Neural cell (in vitro differentiated cells): ENCODE measurements at regions not wholly inside any gene's neighbourhood (a gene's known extent, or its start where the extent isn't known, plus 50 kb on each side); places are given as distances from the start of the nearest gene placed in this dataset.

ENCODE experiments used
- H2AFZ ChIP-seq: fragments of 200-600, 300-800 bp; sonication (generic), shearing (Covaris generic); 2 replicates; pipeline ENCODE4 v1.6.0; 2014; ENCODE audit warnings: low read depth, mild to moderate bottlenecking, antibody characterized with exemption, low read length, moderate library complexity
- H3F3A ChIP-seq: fragments of 200-600 bp; shearing (Covaris generic); 2 replicates; pipeline ENCODE4 v1.6.1; 2016; ENCODE audit warnings: mild to moderate bottlenecking, moderate library complexity, mixed read lengths, antibody characterized with exemption, low read length; ENCODE audit not compliant: insufficient read depth, poor library complexity, severe bottlenecking
- H3K27ac ChIP-seq: fragments of 200-600, 300-800 bp; sonication (generic), shearing (Covaris generic); 2 replicates; pipeline ENCODE4 v1.5.1; 2014; ENCODE audit warnings: mild to moderate bottlenecking, low read length, moderate library complexity
- H3K27me3 ChIP-seq: fragments of 300-800, 200-600 bp; sonication (generic), shearing (Covaris generic); 2 replicates; pipeline ENCODE4 v1.6.0; 2014; ENCODE audit warnings: mild to moderate bottlenecking, low read depth, low read length, moderate library complexity; ENCODE audit not compliant: insufficient read depth
- H3K36me3 ChIP-seq: fragments of 300-800, 200-600 bp; sonication (generic), shearing (Covaris generic); 2 replicates; pipeline ENCODE4 v1.5.1; 2014; ENCODE audit warnings: mild to moderate bottlenecking, antibody characterized with exemption, low read length, moderate library complexity; ENCODE audit not compliant: insufficient read depth
- H3K4me2 ChIP-seq: fragments of 300-800, 200-600 bp; sonication (generic), shearing (Covaris generic); 2 replicates; pipeline ENCODE4 v1.6.0; 2014; ENCODE audit warnings: mild to moderate bottlenecking, low read length
- H3K4me3 ChIP-seq: fragments of 300-800, 200-600 bp; sonication (generic), shearing (Covaris generic); 2 replicates; pipeline ENCODE4 v1.5.1; 2014; ENCODE audit warnings: mild to moderate bottlenecking, low read length, moderate library complexity
- H3K79me2 ChIP-seq: fragments of 200-600 bp; shearing (Covaris generic); replicated peaks from 2 replicates; pipeline ENCODE4 v1.6.0; 2014; ENCODE audit warnings: mild to moderate bottlenecking, low read length, moderate library complexity; ENCODE audit not compliant: insufficient read depth
- H3K9ac ChIP-seq: fragments of 300-800, 200-600 bp; sonication (generic), shearing (Covaris generic); 2 replicates; pipeline ENCODE4 v1.6.1; 2016; ENCODE audit warnings: mild to moderate bottlenecking, low read length, mixed read lengths
- H3K9me2 ChIP-seq: fragments of 200-600 bp; shearing (Covaris generic); 2 replicates; pipeline ENCODE4 v1.6.1; 2016; ENCODE audit warnings: mild to moderate bottlenecking, low read length, mixed read lengths; ENCODE audit not compliant: insufficient read depth
- H3K9me3 ChIP-seq: fragments of 200-600, 300-800 bp; sonication (generic), shearing (Covaris generic); 2 replicates; pipeline ENCODE4 v1.6.1; 2016; ENCODE audit warnings: mild to moderate bottlenecking, mixed run types, low read length, moderate library complexity, mixed read lengths
- H4K20me1 ChIP-seq: fragments of 200-600 bp; shearing (Covaris generic); 2 replicates; pipeline ENCODE4 v1.6.1; 2016; ENCODE audit warnings: mild to moderate bottlenecking, mixed run types; ENCODE audit not compliant: insufficient read depth
- CTCF ChIP-seq: fragments of 450-650 bp; IDR thresholded peaks from 2 replicates; pipeline ENCODE4 v1.5.1; 2014; ENCODE audit warnings: antibody characterized with exemption, mild to moderate bottlenecking, moderate library complexity; ENCODE audit not compliant: poor library complexity, severe bottlenecking
- EP300 ChIP-seq: fragments of 450-650 bp; conservative IDR thresholded peaks from 2 replicates; pipeline ENCODE4 v1.6.1; 2014; ENCODE audit warnings: antibody characterized with exemption, mild to moderate bottlenecking, moderate library complexity; ENCODE audit not compliant: poor library complexity, severe bottlenecking
- EZH2 ChIP-seq: fragments of 200-600, 300-800 bp; shearing (Covaris generic), sonication (generic); IDR thresholded peaks from 2 replicates; pipeline ENCODE4 v1.6.1; 2014; ENCODE audit warnings: antibody characterized with exemption, low read length, borderline replicate concordance, mild to moderate bottlenecking; ENCODE audit not compliant: insufficient read depth, poor library complexity, severe bottlenecking
- MXI1 ChIP-seq: fragments of 450-650 bp; conservative IDR thresholded peaks from 2 replicates; pipeline ENCODE4 v1.6.1; 2014; ENCODE audit warnings: antibody characterized with exemption, mild to moderate bottlenecking; ENCODE audit not compliant: poor library complexity, severe bottlenecking
- POLR2AphosphoS5 ChIP-seq: IDR thresholded peaks from 2 replicates; pipeline ENCODE4 v1.6.1; 2012
- RAD21 ChIP-seq: fragments of 450-650 bp; conservative IDR thresholded peaks from 2 replicates; pipeline ENCODE4 v1.6.1; 2014; ENCODE audit warnings: antibody characterized with exemption, mild to moderate bottlenecking, moderate library complexity
- REST ChIP-seq: IDR thresholded peaks from 2 replicates; pipeline ENCODE4 v1.6.1; 2012; ENCODE audit warnings: borderline replicate concordance
- SMC3 ChIP-seq: fragments of 450-650 bp; conservative IDR thresholded peaks from 2 replicates; pipeline ENCODE4 v1.6.1; 2014; ENCODE audit warnings: antibody characterized with exemption, mild to moderate bottlenecking, moderate library complexity; ENCODE audit not compliant: poor library complexity

- H3K4me2 ChIP-seq, result no peak overlapping the region
- H3K27me3 ChIP-seq, result no peaks in the 10 kb centered on the region
Measured at GRCh38 chr14:46306267-46306666, 345.3 kb downstream of the RPL10L start.

GRCh38 chr14:46300765-46301164, 350.8 kb downstream of the RPL10L start:
- Histone ChIP-seq H3F3A (no peaks in the 10 kb centered on the region), H3K9ac (no peak overlapping the region), H2AFZ (no peak overlapping the region), H3K9me2 (no peaks in the 10 kb centered on the region), H3K9me3 (no peaks in the 10 kb centered on the region), H3K27ac (no peak overlapping the region), H3K36me3 (no peaks in the 10 kb centered on the region), H4K20me1 (no peaks in the 10 kb centered on the region), H3K79me2 (no peaks in the 10 kb centered on the region), H3K27me3 (no peaks in the 10 kb centered on the region), H3K4me2 (no peak overlapping the region), H3K4me3 (no peak overlapping the region)
- no peak for TF ChIP-seq POLR2AphosphoS5
- TF ChIP-seq REST, result no peak
- no peak for TF ChIP-seq SMC3
- no peak for TF ChIP-seq EZH2
- no peak for TF ChIP-seq EP300
- TF ChIP-seq MXI1, result no peak
- TF ChIP-seq CTCF, result no peak
- TF ChIP-seq RAD21, result no peak

More at GRCh38 chr14:46306267-46306666, 345.3 kb downstream of the RPL10L start:
- no peak overlapping the region for H3K4me3 ChIP-seq
- no peak overlapping the region for H3K9ac ChIP-seq
- H3K9me2 ChIP-seq, result no peaks in the 10 kb centered on the region
- no peaks in the 10 kb centered on the region for H4K20me1 ChIP-seq
- no peak overlapping the region for H2AFZ ChIP-seq
- H3K9me3 ChIP-seq, result no peaks in the 10 kb centered on the region
- H3K27ac ChIP-seq, result no peak overlapping the region
- no peaks in the 10 kb centered on the region for H3K79me2 ChIP-seq
- no peaks in the 10 kb centered on the region for H3K36me3 ChIP-seq
- H3F3A ChIP-seq, result no peaks in the 10 kb centered on the region
- TF ChIP-seq MXI1 (no peak), EP300 (no peak), POLR2AphosphoS5 (no peak), CTCF (no peak), RAD21 (no peak), REST (no peak)
